NCI-H2196 treated with DMSO at 0.1 percent for 48 hours (cell line): ENCODE measurements at regions not wholly inside any gene's neighbourhood (a gene's known extent, or its start where the extent isn't known, plus 50 kb on each side); places are given as distances from the start of the nearest gene placed in this dataset.
"Not testable (repeated sequence)": the region's sequence is repeated elsewhere in the genome, so short reads cannot be mapped to it uniquely, and the experiment has no call there.

ENCODE experiments used
- DNase-seq: peaks from one replicate; lab custom pipeline; 2025; ENCODE audit not compliant: unreplicated experiment; lab: John Stamatoyannopoulos, UW

DNA sequence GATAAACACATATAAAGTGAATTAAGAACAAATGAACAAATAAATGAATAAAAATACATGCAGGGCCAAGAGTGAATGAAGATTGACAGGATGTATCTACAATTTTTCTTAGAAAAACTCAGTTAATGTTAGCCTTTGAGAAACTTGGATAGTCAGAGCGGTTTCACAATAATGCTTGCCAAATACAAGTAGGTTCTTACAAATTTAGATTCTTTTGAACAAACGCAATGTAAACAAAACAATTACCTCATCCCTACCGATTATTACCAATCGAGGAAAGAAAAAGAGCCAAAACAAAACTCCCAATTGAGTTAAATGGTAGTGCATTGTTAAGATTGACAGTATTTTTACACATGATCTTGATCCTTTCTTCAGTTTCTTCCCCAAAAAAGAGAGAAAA lies 176.9 kb upstream of the DEPDC1 start:
- no peak for DNase-seq

DNA sequence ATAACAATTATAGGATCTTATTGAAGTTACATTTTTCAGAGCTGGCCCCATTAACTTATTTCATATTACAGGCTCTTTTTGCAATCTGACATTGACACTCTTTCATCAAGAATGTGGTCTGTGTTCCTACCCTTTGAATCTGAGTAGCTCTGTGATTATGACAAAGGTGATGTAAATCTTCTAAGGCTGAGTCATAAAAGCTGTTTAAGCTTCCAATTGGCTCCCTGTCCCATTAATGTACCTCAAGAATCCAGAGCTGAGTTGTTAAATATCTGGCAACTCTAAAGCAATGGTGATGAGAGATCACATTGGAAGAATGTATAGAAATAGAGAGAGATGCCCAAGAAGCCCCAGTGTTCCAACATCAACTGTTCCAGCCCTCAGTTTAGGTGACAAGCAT lies 178.5 kb upstream of the DEPDC1 start:
- DNase-seq: no peak

DNA sequence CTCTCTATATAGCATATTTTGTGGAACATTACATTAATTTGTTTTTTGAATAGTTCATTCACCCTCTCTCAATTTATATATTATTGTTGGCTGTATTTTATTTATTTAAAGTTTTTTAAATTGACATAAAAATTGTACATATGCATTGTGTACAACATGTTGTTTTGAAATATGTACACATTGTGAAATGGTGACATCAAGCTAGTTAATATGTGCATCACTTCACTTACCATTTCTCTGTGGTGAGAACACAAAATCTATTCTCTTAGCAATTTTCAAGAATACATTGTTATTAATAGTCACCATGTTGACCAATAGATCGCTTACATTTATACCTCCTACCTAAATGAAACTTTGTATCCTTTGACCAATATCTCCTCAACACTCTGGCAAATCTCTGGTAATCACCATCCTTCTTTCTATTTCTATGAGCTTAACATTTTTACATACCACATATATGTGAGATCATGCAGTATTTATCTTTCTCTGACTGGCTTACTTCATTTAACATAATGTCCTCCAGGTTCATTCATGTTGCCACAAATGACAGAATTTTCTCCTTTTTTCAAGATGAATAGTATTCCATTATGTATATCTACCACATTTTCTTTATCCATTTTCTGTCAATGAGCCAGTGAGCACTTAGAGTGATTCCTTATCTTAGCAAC lies 180.9 kb upstream of the DEPDC1 start:
- no peak for DNase-seq

DNA sequence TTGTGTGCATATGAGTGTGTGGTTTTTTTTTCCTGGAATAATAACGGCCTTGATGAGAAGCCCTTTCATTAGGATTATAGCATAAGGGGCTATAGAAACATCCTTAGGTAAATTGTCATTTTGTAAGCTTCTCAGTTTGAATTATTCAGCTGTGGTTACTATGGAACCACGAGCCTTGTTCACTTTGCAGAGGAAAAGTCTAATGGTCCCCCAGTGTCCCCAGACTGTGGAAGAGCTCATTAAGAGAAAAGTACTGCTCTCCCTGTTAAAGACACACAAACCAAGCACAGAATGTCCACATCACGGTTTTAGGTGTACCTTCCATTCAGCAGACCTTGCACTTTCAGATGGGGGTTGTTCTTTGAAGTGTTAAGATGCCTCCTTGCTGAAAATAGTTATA lies 199.3 kb upstream of the DEPDC1 start:
- no peak for DNase-seq

DNA sequence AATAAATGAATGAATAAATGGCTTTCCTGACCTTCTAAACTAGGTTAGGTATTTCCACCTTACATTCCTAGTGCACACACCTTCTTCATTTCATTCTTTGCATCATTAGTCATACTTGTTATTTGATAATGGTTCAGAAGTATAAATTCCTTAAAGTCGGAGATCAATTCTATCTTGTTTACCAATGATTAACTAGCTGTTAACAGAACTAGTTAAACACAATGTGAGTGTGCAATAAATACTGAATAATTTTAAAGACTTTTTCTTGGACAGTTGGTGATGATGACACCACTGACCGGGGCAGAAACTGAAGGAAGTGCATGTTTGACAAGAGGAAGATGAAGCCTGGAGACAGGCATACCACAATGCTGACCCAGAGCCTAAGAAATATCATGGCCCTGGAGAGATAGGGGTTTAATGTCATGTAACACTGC lies 207.1 kb upstream of the DEPDC1 start:
- DNase-seq: no peak

DNA sequence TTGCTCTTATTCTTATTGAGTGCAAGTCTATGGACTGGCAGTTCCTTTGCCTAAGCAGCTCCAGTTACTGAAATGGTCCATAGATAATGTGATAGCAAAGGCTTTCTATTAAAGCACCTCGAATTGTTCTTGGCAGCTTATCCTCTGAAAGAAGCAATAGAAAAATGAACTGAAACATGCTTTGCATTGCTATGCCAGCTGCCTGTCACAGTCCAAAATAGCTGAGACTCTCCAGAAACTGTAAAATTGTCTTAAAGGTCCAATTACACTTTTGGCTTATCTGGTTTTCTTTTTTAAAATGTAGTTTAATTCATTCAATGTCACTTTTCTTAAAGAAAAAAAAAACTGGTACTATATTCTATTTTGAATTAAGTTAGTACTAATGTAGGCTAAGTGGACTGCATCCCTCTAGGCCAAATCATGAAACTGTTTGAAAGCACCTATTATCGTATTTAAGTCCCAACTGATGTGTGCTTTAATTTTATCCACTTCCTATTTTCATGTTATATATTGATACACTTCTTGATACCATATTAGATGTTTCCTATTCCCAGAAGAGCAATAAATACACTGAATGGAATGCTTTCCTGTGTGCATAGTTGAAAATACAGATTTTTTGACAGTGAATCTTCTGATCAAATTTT lies 208.0 kb upstream of the DEPDC1 start:
- no peak for DNase-seq

DNA sequence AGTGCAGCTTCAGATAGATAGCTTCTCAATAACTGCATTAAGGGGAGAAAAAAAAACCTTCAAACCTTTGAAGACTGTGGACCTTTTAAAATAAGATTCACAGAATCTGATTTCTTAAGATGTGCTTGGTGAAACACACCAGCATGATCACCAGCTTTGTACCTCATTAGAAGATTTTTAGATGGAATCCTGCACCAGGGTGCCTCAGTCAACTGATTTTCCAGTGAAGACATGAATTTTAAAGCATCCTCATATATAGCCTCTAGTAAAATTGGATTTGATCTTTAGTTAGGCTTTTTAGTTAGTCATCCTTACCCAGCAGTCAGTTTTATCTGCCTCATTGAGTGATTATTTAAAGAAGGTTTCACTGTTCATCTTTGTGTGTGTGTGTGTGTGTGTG lies 208.6 kb upstream of the DEPDC1 start:
- DNase-seq: no peak

DNA sequence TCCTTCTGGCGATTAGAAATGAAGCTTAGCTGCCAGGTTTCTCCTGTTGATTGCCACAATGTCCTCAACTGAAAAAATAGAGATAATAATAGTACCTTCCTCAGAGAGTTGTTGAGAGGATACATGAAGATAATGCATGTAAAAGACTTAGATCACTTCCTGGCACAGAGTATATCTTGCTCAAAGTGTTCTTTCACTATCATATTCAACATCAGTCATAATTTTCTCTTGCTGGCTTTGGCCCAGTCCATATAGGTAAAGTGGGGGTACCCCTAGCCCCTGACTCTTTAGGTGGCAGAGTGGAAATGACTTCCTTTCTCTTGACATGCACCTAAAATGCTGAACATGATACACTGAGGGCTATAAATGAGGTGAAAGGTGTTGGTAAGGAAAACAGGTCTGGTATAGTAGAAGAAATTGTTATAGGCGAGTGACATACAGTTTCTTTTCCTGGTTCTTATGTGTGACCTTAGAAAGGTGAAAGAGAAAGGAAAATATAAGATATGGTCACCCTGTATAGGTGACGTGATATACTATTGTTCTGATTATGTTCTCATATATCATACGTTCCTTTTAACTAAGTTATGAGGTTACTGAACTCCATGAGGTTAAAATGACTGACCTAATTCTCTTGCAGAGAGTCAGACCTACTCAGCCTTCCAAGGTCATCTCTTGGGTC lies 209.9 kb upstream of the DEPDC1 start:
- no peak for DNase-seq

DNA sequence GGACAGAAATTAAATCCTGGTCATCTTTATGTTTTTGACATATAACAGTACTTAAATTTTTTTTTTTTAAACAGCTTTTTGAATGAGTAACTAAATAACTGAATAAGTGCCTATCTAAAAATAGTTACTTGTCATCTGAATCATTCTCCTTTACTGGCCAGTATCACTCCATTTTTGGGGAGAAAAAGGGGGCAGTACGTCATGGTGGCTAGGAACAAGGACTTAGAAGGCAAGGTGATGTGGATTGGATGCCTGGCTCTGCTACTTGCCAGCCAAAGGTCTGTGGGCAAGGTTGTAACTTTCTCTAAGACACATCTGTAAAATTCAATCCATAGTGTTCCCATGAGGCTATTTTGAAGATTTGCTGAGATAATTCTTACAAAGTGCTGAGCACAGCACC lies 220.4 kb upstream of the DEPDC1 start:
- no peak for DNase-seq

DNA sequence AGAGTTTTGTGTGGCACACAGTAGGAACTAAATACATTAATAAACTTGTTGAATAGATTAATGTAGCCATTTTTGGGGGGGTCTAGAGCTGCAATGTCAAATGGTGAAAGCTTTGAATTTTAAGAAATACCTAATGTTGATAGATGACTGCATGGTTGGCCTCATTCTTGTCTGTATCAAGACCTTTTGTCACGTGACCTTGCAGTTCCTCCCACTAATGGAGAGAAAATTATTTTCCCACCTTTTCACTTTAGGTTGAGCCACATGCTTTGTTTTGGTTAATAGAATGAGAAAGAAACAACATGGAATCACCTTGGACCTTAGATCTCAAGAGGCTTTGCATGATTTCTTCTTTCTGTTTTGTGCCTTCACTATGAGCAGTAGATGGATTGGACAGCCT lies 223.6 kb upstream of the DEPDC1 start:
- no peak for DNase-seq

DNA sequence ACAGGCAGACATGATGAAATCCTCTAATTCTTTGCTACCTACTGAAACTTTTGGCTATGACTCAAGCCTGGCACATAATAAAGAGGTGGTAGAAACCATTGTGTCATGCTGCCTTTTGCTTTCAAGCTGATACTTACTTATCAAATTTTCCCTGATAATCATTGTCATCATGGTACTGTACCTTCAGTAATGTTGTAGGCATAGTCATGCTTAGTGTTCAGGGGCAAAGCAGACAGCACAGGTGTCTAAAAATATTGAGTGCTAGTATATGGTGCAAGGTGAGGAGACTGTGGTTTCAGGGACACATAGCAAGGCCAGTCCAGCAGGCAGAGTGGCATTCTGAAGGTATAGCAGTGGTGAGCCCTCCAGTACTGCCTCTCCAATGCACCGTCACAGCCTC lies 226.9 kb upstream of the DEPDC1 start:
- no peak for DNase-seq

DNA sequence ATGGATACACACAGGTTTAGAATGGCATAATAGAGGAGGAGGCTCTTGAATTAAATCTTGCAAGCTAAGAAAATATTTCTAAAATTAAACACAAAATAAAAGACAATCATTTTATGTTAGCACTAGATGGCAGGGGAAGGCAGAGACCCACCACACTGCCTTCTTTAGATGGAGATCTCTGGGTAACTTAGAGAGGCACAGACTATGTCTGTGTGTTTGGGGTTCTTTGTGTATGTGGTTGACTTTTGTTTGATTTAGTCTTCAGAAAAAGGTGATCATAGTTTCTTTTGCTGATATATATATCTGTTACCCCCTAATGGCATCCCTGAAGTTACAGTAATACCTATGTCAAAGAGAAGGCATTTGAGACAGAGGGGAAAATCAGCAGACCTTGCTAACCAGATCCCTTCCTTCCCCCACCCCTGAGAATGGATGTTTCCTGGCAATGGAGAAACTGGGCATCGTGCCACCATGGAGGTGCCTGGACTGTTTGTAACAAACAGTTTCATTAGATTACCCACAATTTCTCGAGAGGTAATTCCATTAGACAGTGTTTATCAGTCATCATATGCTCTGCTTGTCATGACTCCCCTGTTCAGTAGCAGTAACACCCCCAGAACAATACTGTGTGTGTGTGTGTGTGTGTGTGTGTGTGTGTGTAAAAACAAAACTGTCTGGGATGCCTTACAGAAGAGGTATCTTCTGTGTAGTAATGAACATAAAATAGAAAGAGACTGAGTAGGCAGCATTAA lies 228.3 kb upstream of the DEPDC1 start:
- peak; percentile 18 for DNase-seq

DNA sequence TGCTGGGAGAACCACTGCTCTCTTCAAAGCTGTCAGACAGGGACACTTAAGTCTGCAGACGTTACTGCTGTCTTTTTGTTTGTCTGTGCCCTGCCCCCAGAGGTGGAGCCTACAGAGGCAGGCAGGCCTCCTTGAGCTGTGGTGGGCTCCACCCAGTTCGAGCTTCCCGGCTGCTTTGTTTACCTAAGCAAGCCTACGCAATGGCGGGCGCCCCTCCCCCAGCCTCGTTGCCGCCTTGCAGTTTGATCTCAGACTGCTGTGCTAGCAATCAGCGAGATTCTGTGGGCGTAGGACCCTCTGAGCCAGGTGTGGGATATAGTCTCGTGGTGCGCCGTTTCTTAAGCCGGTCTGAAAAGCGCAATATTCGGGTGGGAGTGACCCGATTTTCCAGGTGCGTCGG lies 242.6 kb upstream of the DEPDC1 start:
- DNase-seq: not testable (repeated sequence)

DNA sequence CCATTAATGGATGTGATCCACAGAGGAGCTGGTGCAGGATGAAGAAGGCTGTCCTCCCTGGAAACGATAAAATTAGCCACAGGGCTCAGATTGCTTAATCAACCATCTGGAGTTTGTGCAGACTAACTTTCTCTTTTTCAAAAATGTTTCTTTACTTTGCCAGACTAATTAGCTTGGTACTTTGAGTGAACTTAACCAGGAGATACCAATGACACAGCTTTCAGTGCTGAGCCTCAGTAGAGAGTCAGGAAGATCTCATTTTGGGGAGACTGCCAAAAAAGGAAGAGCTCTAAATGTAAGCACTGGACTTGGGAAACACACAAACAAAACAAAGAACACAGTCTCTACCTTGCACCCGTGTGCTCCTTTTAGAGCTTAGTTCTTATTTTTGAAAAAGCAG lies 248.1 kb upstream of the DEPDC1 start:
- DNase-seq: no peak

DNA sequence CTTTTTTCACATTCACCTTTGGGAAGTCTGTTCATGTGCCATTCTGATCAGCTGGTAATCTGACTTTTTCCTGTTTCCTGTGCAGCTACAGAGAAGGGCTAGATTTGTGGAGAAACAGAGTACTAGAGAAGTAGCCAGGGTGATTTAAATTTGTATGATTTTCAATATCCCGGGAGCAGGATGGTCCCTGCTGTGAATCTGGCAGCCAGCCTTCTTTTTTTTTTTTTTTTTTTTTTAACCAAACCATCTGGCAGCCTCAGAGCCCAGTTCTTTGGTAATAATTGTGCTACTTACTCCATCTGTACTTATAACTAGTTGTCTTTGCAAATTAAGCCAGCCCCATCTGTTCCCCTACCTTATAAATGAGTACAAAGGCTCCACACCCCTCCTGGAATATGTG lies 248.6 kb upstream of the DEPDC1 start:
- DNase-seq: no peak

DNA sequence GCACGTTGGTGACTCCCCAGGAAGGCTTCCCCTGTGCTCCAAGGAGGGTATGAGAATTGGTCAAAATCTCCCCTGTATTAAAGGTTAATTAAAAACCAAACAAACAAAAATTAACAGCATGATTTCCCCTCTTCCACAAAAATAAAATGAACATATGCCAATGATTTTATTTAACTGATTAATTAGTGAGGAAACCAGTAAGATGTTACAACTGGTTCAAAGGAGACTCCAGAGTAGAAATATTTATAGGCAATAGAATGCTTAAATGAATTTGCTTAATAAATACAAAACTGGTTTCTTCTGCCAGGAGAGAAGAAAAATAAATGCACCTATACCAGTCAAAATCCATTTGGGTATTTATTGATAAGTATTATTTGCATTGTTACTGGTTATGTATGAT lies 249.5 kb upstream of the DEPDC1 start:
- no peak for DNase-seq

DNA sequence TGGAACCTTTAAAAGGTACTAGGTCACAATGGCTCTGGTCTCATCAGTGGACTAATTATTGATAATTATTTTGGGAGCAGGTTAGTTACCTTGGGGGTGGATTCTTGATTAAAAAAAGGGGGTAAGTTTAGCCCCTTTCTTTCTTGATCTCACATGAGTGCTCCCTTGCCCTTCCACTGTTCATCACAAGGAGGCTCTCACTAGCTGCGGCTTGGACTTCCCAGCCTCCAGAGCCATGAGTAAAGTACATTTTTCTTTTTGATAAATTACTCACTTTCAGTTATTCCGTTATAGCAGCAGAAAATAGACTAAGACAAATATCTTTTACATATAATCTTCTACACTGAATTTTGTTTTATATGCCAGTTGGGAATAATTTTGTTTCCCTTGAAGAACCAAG lies 254.8 kb upstream of the DEPDC1 start:
- DNase-seq: no peak

DNA sequence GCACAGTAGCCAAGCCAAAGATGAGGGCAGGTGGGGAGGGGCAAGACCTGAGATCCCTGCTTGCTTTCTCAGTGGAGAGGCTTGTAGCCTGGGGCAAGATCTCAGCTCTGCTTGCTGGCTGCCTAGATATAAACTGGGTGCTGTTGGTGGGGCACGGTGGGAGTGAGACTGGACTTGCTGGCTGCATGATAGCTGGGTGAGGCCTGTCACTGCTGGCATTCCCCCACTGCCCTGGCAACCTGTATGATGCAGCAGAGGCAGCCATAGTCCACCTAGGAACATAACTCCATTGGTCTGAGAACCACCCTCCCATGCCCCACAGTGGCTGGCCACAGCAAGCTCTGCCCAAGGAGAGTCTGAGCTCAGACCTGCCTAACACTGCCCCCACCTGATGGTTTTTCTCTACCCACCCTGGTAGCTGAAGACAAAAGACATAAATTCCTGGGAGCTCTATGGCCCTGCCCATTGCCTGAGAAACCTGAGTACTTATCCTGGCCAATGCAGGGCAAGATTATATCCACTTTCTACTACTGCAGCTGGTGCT lies 261.9 kb upstream of the DEPDC1 start:
- no peak for DNase-seq

DNA sequence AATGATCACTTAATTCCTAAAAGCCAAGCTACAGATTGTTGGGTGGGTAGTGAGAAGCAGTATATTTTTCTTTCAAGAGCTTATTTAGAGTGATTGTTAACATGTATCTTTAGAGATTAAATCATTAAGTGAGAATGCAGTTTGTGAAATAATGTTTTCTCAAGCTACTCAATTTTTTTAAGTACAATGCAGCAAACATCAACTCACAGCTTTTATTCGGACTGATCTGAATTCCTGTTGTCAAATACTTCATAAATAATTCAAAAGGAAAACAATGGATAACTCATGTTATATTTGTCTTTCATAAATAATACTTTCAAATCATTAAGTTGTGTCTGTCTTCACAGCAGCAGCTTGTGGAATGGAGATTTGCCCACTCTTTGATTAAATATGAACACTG lies 271.1 kb upstream of the DEPDC1 start:
- DNase-seq: no peak

DNA sequence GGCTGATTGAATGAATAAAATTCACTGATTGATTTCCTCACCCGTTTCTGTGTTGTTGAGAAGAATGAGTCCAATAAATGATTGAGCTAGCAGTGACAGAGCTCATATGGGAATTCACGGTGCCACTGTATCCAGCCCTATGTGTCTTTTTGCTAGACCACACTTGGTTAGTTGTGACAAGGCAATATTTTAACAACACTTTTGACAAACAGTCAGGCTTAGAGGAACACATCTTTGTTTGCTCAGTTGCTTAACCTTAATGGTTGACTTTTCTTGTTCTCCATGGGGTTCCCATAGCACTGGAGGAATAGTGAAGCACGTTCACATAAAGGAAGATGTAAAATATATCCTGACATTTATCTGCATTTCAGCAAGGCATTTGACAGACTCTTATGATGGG lies 273.9 kb upstream of the DEPDC1 start:
- DNase-seq: no peak

DNA sequence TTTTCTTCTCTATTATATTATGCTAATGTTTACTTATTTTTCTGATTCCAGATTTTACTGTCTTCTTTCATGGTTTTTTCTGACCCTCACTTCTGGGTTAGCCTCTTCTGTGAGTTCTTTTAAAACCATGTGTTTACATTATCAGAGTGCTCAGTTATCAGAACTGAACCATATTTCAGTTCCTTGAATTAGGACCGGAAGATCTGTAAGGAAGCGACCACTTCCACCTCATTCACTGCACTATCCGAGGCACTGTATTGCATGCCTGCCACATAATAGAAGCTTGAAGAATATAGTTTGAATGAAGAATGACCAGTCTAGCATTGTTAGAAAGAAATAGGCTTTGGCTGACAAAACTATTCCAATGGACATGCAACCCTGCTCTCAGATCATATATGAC lies 281.0 kb upstream of the DEPDC1 start:
- DNase-seq: no peak

DNA sequence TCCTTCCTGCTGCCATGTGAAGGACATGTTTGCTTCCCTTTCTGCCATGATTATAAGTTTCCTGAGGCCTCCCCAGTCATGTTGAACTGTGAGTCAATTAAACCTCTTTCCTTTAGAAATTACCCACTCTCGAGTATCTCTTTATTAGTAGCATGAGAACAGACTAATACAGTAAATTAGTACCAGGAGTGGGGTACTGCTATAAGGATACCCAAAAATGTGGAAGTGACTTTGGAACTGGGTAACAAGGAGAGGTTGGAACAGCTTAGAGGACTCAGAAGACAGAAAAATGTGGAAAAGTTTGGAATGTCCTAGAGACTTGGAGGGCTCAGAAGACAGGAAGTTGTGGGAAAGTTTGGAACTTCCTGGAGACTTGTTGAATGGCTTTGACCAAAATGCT lies 283.0 kb upstream of the DEPDC1 start:
- not testable (repeated sequence) for DNase-seq
